ENCODE measurements at regions not wholly inside any gene's neighbourhood (a gene's known extent, or its start where the extent isn't known, plus 50 kb on each side); places are given as distances from the start of the nearest gene placed in this dataset.

GRCh38 chr1:4119516-4120220 is 219.6 kb upstream of the C1orf174 start:
- Histone ChIP-seq H3K4me1 (no peaks in the 10 kb centered on the region), H3K27ac (no peak overlapping the region), H3K36me3 (no peaks in the 10 kb centered on the region), H3K9me3 (peaks cover 0 to 5% (median 0%) of the 10 kb centered on the region in 4 donors), H3K4me3 (no peak overlapping the region), H3K27me3 (peaks cover 0 to 32% (median 0%) of the 10 kb centered on the region in 3 donors)
- no peak for DNase-seq
- TF ChIP-seq, protein P1, sequence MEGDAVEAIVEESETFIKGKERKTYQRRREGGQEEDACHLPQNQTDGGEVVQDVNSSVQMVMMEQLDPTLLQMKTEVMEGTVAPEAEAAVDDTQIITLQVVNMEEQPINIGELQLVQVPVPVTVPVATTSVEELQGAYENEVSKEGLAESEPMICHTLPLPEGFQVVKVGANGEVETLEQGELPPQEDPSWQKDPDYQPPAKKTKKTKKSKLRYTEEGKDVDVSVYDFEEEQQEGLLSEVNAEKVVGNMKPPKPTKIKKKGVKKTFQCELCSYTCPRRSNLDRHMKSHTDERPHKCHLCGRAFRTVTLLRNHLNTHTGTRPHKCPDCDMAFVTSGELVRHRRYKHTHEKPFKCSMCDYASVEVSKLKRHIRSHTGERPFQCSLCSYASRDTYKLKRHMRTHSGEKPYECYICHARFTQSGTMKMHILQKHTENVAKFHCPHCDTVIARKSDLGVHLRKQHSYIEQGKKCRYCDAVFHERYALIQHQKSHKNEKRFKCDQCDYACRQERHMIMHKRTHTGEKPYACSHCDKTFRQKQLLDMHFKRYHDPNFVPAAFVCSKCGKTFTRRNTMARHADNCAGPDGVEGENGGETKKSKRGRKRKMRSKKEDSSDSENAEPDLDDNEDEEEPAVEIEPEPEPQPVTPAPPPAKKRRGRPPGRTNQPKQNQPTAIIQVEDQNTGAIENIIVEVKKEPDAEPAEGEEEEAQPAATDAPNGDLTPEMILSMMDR (IDR thresholded peaks at IDR 0.05) = no peak
- TF ChIP-seq EP300 (IDR thresholded peaks at IDR 0.05) (no peak), POLR2A (IDR thresholded peaks at IDR 0.05) (no peak), POLR2AphosphoS5 (IDR thresholded peaks at IDR 0.05) (no peak)
- intact Hi-C loops (cut with DNase I; ENCODE audit: low total_unique reads) = no loop called here
- 61 to 76% (median 64%) methylated on average over 9 to 11 of the region's 11 CpGs for WGBS, 5 donors

- Histone ChIP-seq H3K4me3 (no peak overlapping the region), H3K9me3 (peaks cover 0 to 5% (median 0%) of the 10 kb centered on the region in 4 donors), H3K4me1 (no peaks in the 10 kb centered on the region), H3K27me3 (peaks cover 0 to 32% (median 0%) of the 10 kb centered on the region in 3 donors), H3K27ac (no peak overlapping the region), H3K36me3 (no peaks in the 10 kb centered on the region)
- WGBS, 5 donors = 64 to 70% (median 65%) methylated on average over 11 to 15 of the region's 15 CpGs
- intact Hi-C loops (cut with DNase I; ENCODE audit: low total_unique reads) = no loop called here
- no peak for TF ChIP-seq POLR2A (IDR thresholded peaks at IDR 0.05)
- TF ChIP-seq EP300 (IDR thresholded peaks at IDR 0.05) = no peak
- no peak for TF ChIP-seq POLR2AphosphoS5 (IDR thresholded peaks at IDR 0.05)
- TF ChIP-seq, protein P1 (IDR thresholded peaks at IDR 0.05) = no peak
- DNase-seq = no peak
Observed at GRCh38 chr1:4120557-4121292, 220.7 kb upstream of the C1orf174 start.

DNA sequence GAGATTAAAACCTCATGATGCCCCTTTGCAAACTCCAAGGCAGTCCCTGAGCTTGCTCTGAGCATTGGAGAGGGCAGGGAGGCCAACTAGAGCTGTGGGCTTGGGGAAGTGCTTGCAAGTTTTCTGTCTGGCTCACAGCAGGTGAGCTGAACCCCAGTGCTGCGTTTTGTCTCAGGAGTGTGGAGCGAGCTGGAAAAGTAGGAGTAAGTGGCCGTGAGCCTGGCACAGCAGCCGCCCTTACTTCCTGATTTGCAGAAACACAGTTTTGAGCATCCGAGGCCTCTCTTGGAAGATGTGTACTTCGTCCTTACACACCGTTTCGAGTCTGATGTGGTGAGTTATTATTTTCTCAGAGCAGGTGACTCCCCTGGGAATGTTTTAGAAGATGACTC is 221.2 kb upstream of the C1orf174 start:
- TF ChIP-seq POLR2AphosphoS5 (IDR thresholded peaks at IDR 0.05) (no peak), POLR2A (IDR thresholded peaks at IDR 0.05) (no peak), EP300 (IDR thresholded peaks at IDR 0.05) (no peak)
- TF ChIP-seq, protein P1 (IDR thresholded peaks at IDR 0.05) = no peak
- Histone ChIP-seq H3K9me3 (peaks cover 0 to 5% (median 0%) of the 10 kb centered on the region in 4 donors), H3K27me3 (peaks cover 0 to 29% (median 0%) of the 10 kb centered on the region in 3 donors), H3K4me3 (no peak overlapping the region), H3K36me3 (no peaks in the 10 kb centered on the region), H3K4me1 (no peaks in the 10 kb centered on the region), H3K27ac (no peak overlapping the region)
- intact Hi-C loops (cut with DNase I; ENCODE audit: low total_unique reads) = no loop called here
- no peak for DNase-seq
- WGBS, 5 donors = 56 to 77% (median 70%) methylated on average over 8 of the region's 8 CpGs

- intact Hi-C loops (cut with DNase I; ENCODE audit: low total_unique reads) = no loop called here
Observed at GRCh38 chr1:4121834-4122512, 221.9 kb upstream of the C1orf174 start.

More at GRCh38 chr1:4121834-4122512, 221.9 kb upstream of the C1orf174 start:
- 71 to 84% (median 80%) methylated on average over 20 of the region's 20 CpGs for WGBS, 5 donors
- H3K4me1 ChIP-seq = no peaks in the 10 kb centered on the region
- H3K27ac ChIP-seq = no peak overlapping the region
- no peak for DNase-seq
- H3K27me3 ChIP-seq = peaks cover 0 to 25% (median 0%) of the 10 kb centered on the region in 3 donors
- peaks cover 0 to 9% (median 2%) of the 10 kb centered on the region in 4 donors for H3K9me3 ChIP-seq
- no peak for TF ChIP-seq POLR2AphosphoS5 (IDR thresholded peaks at IDR 0.05)
- TF ChIP-seq, protein P1 (IDR thresholded peaks at IDR 0.05) = no peak
- TF ChIP-seq EP300 (IDR thresholded peaks at IDR 0.05) = no peak
- no peak for TF ChIP-seq POLR2A (IDR thresholded peaks at IDR 0.05)
- no peaks in the 10 kb centered on the region for H3K36me3 ChIP-seq
- no peak overlapping the region for H3K4me3 ChIP-seq
